T-cell (primary cell): ENCODE measurements at regions not wholly inside any gene's neighbourhood (a gene's known extent, or its start where the extent isn't known, plus 50 kb on each side); places are given as distances from the start of the nearest gene placed in this dataset.

Source experiments
- ATAC-seq, 4 experiments: fragments of 200-7000 bp in 3 of 4; fragments of 150-1000 bp in 1 of 4; cut with Tn5 transposase; replicated peaks in 1 of 4; 1 replicate in 3 of 4; 2 replicates in 1 of 4; pipeline ENCODE4 v1.10.0; 2021; ENCODE audit warnings: moderate library complexity in 3 of 4, mild to moderate bottlenecking in 2 of 4, moderate number of reproducible peaks in 1 of 4
- CTCF ChIA-PET, 2 donors: fragments of 300-600 bp; sonication (Branson Sonifier 250); formaldehyde crosslinking; loops; one replicate each; lab custom pipeline; 2022; ENCODE audit warnings: antibody characterized with exemption in 2 of 2; lab: Charles Lee
- POLR2A ChIA-PET, 2 donors: fragments of 300-600 bp; sonication (Branson Sonifier 250); formaldehyde crosslinking; loops; one replicate each; lab custom pipeline; 2022; ENCODE audit warnings: antibody characterized with exemption in 2 of 2; lab: Charles Lee
- DNase-seq, 35 experiments: peaks; one replicate each; pipeline versions ENCODE4 v3.0.0 to v3.0.0-alpha.2; 2013 to 2023
- H3K27ac ChIP-seq: one replicate; pipeline ENCODE4 v1.5.1; 2013; ENCODE audit warnings: low read length
- H3K27me3 ChIP-seq, 2 experiments: replicated peaks in 1 of 2; 1 replicate in 1 of 2; 2 replicates in 1 of 2; pipeline versions ENCODE4 v1.6.1 to v1.7.0; 2013; ENCODE audit warnings: low read length in 1 of 2, mixed read lengths in 1 of 2; ENCODE audit not compliant: control insufficient read depth in 2 of 2, insufficient read depth in 2 of 2; ENCODE audit errors: extremely low read depth in 1 of 2
- H3K36me3 ChIP-seq, 2 donors: 1 replicate in 1 of 2; 2 replicates in 1 of 2; pipeline versions ENCODE4 v1.6.1 to v1.7.0; 2013; ENCODE audit warnings: low read length in 1 of 2; ENCODE audit not compliant: control insufficient read depth in 2 of 2, insufficient read depth in 1 of 2; ENCODE audit errors: extremely low read depth in 1 of 2
- H3K4me1 ChIP-seq, 2 experiments: 1 replicate in 1 of 2; 2 replicates in 1 of 2; pipeline versions ENCODE4 v1.6.1 to v1.7.0; 2013; ENCODE audit warnings: low read length in 2 of 2, mixed read lengths in 1 of 2; ENCODE audit not compliant: insufficient read depth in 2 of 2, control insufficient read depth in 1 of 2; ENCODE audit errors: extremely low read depth in 1 of 2
- H3K4me3 ChIP-seq, 2 donors: 1 replicate in 1 of 2; 2 replicates in 1 of 2; pipeline versions ENCODE4 v1.5.1 to v1.7.0; 2013; ENCODE audit warnings: mild to moderate bottlenecking in 2 of 2, low read length in 1 of 2, moderate library complexity in 1 of 2; ENCODE audit not compliant: control insufficient read depth in 1 of 2; ENCODE audit errors: extremely low read depth in 1 of 2
- H3K9me3 ChIP-seq: 2 replicates; pipeline ENCODE4 v1.7.0; 2013
- H3K27ac Mint-ChIP-seq, 2 donors: one replicate each; pipeline ENCODE4 v1.8.0; 2020 to 2021; ENCODE audit warnings: mild to moderate bottlenecking in 2 of 2, mixed read lengths in 2 of 2
- H3K27me3 Mint-ChIP-seq, 2 donors: one replicate each; pipeline ENCODE4 v1.8.0; 2021 to 2022; ENCODE audit warnings: mixed read lengths in 2 of 2
- H3K36me3 Mint-ChIP-seq: one replicate; pipeline ENCODE4 v1.8.0; 2021; ENCODE audit warnings: mixed read lengths
- H3K4me1 Mint-ChIP-seq, 3 donors: one replicate each; pipeline ENCODE4 v1.8.0; 2020 to 2022; ENCODE audit warnings: mixed read lengths in 3 of 3, mild to moderate bottlenecking in 1 of 3
- H3K4me3 Mint-ChIP-seq, 3 donors: one replicate each; pipeline ENCODE4 v1.8.0; 2020 to 2022; ENCODE audit warnings: mild to moderate bottlenecking in 3 of 3, mixed read lengths in 3 of 3, moderate library complexity in 3 of 3
- H3K9me3 Mint-ChIP-seq, 3 donors: one replicate each; pipeline ENCODE4 v1.8.0; 2020 to 2022; ENCODE audit warnings: mixed read lengths in 3 of 3
- WGBS: methylation state at CpG from one replicate; pipeline ENCODE4 v1.1.5; 2013; ENCODE audit warnings: missing lambda C conversion rate; ENCODE audit not compliant: insufficient coverage; 5-methylcytosine and 5-hydroxymethylcytosine counted together

GRCh38 chrX:40182615-40183014, 84.9 kb upstream of the BCOR start:
- POLR2A ChIA-PET, result no interaction called here
- Histone ChIP-seq H3K27ac (no peak overlapping the region), H3K27me3 (no peaks in the 10 kb centered on the region), H3K9me3 (no peaks in the 10 kb centered on the region), H3K36me3 (no peaks in the 10 kb centered on the region), H3K4me1 (peaks cover 1 to 4% of the 10 kb centered on the region in 2 experiments), H3K4me3 (no peak overlapping the region)
- Mint-ChIP-seq H3K9me3 (peaks cover 9% of the 10 kb centered on the region in 3 donors), H3K27me3 (no peaks in the 10 kb centered on the region), H3K27ac (no peak overlapping the region), H3K4me3 (no peak overlapping the region), H3K36me3 (peaks cover 4% of the 10 kb centered on the region), H3K4me1 (peaks cover 4 to 7% (median 4%) of the 10 kb centered on the region in 3 donors)
- CTCF ChIA-PET, result no interaction called here
- ATAC-seq (no peak), DNase-seq (no peak)
- WGBS, result no CpG with 5 or more reads among the region's 2 CpGs

- Mint-ChIP-seq H3K4me1 (peaks cover 7 to 11% (median 7%) of the 10 kb centered on the region in 3 donors), H3K4me3 (no peak overlapping the region), H3K27me3 (peaks cover 0 to 4% of the 10 kb centered on the region in 2 donors), H3K9me3 (peaks cover 9% of the 10 kb centered on the region in 3 donors), H3K36me3 (peaks cover 4% of the 10 kb centered on the region), H3K27ac (no peak overlapping the region)
- ATAC-seq (no peak), DNase-seq (no peak)
- H3K4me3 ChIP-seq, result no peak overlapping the region
- H3K4me1 ChIP-seq, result peaks cover 5 to 7% of the 10 kb centered on the region in 2 experiments
- ChIA-PET CTCF (no interaction called here), POLR2A (no interaction called here)
- no peaks in the 10 kb centered on the region for H3K36me3 ChIP-seq
- H3K9me3 ChIP-seq, result no peaks in the 10 kb centered on the region
- WGBS, result no CpG with 5 or more reads among the region's 7 CpGs
- H3K27ac ChIP-seq, result no peak overlapping the region
- H3K27me3 ChIP-seq, result no peaks in the 10 kb centered on the region
Measured at GRCh38 chrX:40182095-40182494, 84.3 kb upstream of the BCOR start.

- DNase-seq, result no peak
- Histone ChIP-seq H3K36me3 (no peaks in the 10 kb centered on the region), H3K27me3 (no peaks in the 10 kb centered on the region), H3K27ac (no peak overlapping the region), H3K9me3 (no peaks in the 10 kb centered on the region), H3K4me1 (peaks cover 5 to 24% of the 10 kb centered on the region in 2 experiments), H3K4me3 (no peak overlapping the region)
- peaks cover 0 to 4% (median 0%) of the 10 kb centered on the region in 3 donors for H3K9me3 Mint-ChIP-seq
- ChIA-PET CTCF (no interaction called here), POLR2A (no interaction called here)
- no peak overlapping the region for H3K4me3 Mint-ChIP-seq
- H3K4me1 Mint-ChIP-seq, result peaks cover 14 to 19% (median 14%) of the 10 kb centered on the region in 3 donors
- H3K27me3 Mint-ChIP-seq, result peaks cover 0 to 4% of the 10 kb centered on the region in 2 donors
- no CpG with 5 or more reads among the region's 7 CpGs for WGBS
- ATAC-seq, result no peak
- H3K27ac Mint-ChIP-seq, result peak overlapping the region in 1 of 2 donors; percentile 28
- no peaks in the 10 kb centered on the region for H3K36me3 Mint-ChIP-seq
Measured at GRCh38 chrX:40179283-40179682, 81.5 kb upstream of the BCOR start.

- H3K27me3 Mint-ChIP-seq, result peaks cover 0 to 7% of the 10 kb centered on the region in 2 donors
- no peaks in the 10 kb centered on the region for H3K9me3 ChIP-seq
- H3K27ac ChIP-seq, result peak overlapping the region; percentile 98
- CTCF ChIA-PET, result interaction anchor here in 1 of 2 donors (0.5 kb wide), 1 partner anchor 614 kb away, joined by 4 read pairs; no protein-coding TSS in a partner anchor
- peaks cover 25 to 31% (median 26%) of the 10 kb centered on the region in 3 donors for H3K4me1 Mint-ChIP-seq
- peaks cover 5 to 36% of the 10 kb centered on the region in 2 experiments for H3K4me1 ChIP-seq
- DNase-seq (no peak), ATAC-seq (no peak)
- H3K27ac Mint-ChIP-seq, result peak overlapping the region; percentile 60 to 65
- H3K4me3 Mint-ChIP-seq, result peak overlapping the region in 2 of 3 donors; percentile 86
- no peaks in the 10 kb centered on the region for H3K36me3 Mint-ChIP-seq
- H3K36me3 ChIP-seq, result no peaks in the 10 kb centered on the region
- peaks cover 0 to 4% (median 0%) of the 10 kb centered on the region in 3 donors for H3K9me3 Mint-ChIP-seq
- POLR2A ChIA-PET, result no interaction called here
- H3K27me3 ChIP-seq, result no peaks in the 10 kb centered on the region
- H3K4me3 ChIP-seq, result no peak overlapping the region
- WGBS, result 75% methylated on average over 4 of the region's 14 CpGs
Measured at GRCh38 chrX:40177942-40178715, 80.4 kb upstream of the BCOR start.

GRCh38 chrX:40177489-40177888, 79.7 kb upstream of the BCOR start:
- Histone ChIP-seq H3K4me3 (peak overlapping the region in 1 of 2 donors; percentile 78), H3K27ac (peak overlapping the region; percentile 98), H3K36me3 (no peaks in the 10 kb centered on the region), H3K4me1 (peaks cover 5 to 42% of the 10 kb centered on the region in 2 experiments), H3K27me3 (no peaks in the 10 kb centered on the region), H3K9me3 (no peaks in the 10 kb centered on the region)
- Mint-ChIP-seq H3K9me3 (peaks cover 0 to 4% (median 0%) of the 10 kb centered on the region in 3 donors), H3K27ac (peak overlapping the region; percentile 92 to 95), H3K4me3 (peak overlapping the region; percentile 86 to 89 (median 86)), H3K36me3 (no peaks in the 10 kb centered on the region), H3K4me1 (peaks cover 29 to 35% (median 30%) of the 10 kb centered on the region in 3 donors), H3K27me3 (peaks cover 0 to 11% of the 10 kb centered on the region in 2 donors)
- DNase-seq, result no peak
- no CpG with 5 or more reads among the region's 2 CpGs for WGBS
- POLR2A ChIA-PET, result interaction anchor here (0.7 to 1.7 kb wide), 4 partner anchors 10 to 323 kb away, joined by 3 to 17 read pairs (median 6); no protein-coding TSS in a partner anchor
- no peak for ATAC-seq
- CTCF ChIA-PET, result no interaction called here

GRCh38 chrX:40177117-40177430, 79.3 kb upstream of the BCOR start:
- Mint-ChIP-seq H3K36me3 (no peaks in the 10 kb centered on the region), H3K27ac (peak overlapping the region; percentile 92 to 95), H3K4me1 (peaks cover 30 to 35% (median 32%) of the 10 kb centered on the region in 3 donors), H3K4me3 (peak overlapping the region; percentile 86 to 89 (median 86)), H3K9me3 (peaks cover 0 to 4% (median 0%) of the 10 kb centered on the region in 3 donors), H3K27me3 (peaks cover 0 to 11% of the 10 kb centered on the region in 2 donors)
- no peaks in the 10 kb centered on the region for H3K27me3 ChIP-seq
- peak overlapping the region in 1 of 2 donors; percentile 78 for H3K4me3 ChIP-seq
- H3K27ac ChIP-seq, result peak overlapping the region; percentile 98
- peaks cover 5 to 45% of the 10 kb centered on the region in 2 experiments for H3K4me1 ChIP-seq
- H3K9me3 ChIP-seq, result no peaks in the 10 kb centered on the region
- POLR2A ChIA-PET, result interaction anchor here (0.5 to 1.7 kb wide), 13 partner anchors 9 to 413 kb away, joined by 3 to 17 read pairs (median 5); no protein-coding TSS in a partner anchor
- no CpG with 5 or more reads among the region's 14 CpGs for WGBS
- H3K36me3 ChIP-seq, result no peaks in the 10 kb centered on the region
- CTCF ChIA-PET, result interaction anchor here in 1 of 2 donors (0.6 to 1.0 kb wide), 4 partner anchors 58 to 124 kb away, joined by 3 to 4 read pairs (median 4); no protein-coding TSS in a partner anchor
- DNase-seq, result peak in 2 of 35 experiments; percentile 21 to 36
- peak in 2 of 4 experiments; percentile 0 to 1 for ATAC-seq
